SK-N-SH treated with all-trans-retinoic acid at 6 μM for 48 hours (cell line): ENCODE measurements at regions not wholly inside any gene's neighbourhood (a gene's known extent, or its start where the extent isn't known, plus 50 kb on each side); places are given as distances from the start of the nearest gene placed in this dataset.

Experiments
- ATAC-seq: fragments of 200-7000 bp; cut with Tn5 transposase; 3 replicates; pipeline ENCODE4 v1.9.1; 2020; ENCODE audit warnings: mild to moderate bottlenecking, moderate library complexity
- ARNTL ChIP-seq: fragments of 450-650 bp; formaldehyde crosslinking; IDR thresholded peaks from 2 replicates; pipeline ENCODE4 v1.5.0; 2020; ENCODE audit warnings: low read depth, mild to moderate bottlenecking, moderate library complexity, borderline replicate concordance
- BACH2 ChIP-seq: fragments of 250-450 bp; sonication (Bioruptor Pico); IDR thresholded peaks from 2 replicates; pipeline ENCODE4 v1.9.0; 2021; ENCODE audit warnings: mild to moderate bottlenecking, borderline replicate concordance
- CREB5 ChIP-seq: fragments of 250-450 bp; sonication (Bioruptor Pico); IDR thresholded peaks from 2 replicates; pipeline ENCODE4 v1.5.1; 2020; ENCODE audit warnings: low read depth, mild to moderate bottlenecking, moderate library complexity
- CSDC2 ChIP-seq: fragments of 250-450 bp; sonication (Bioruptor Pico); IDR thresholded peaks from 2 replicates; pipeline ENCODE4 v1.5.0; 2020; ENCODE audit warnings: mild to moderate bottlenecking, moderate library complexity
- CSRNP3 ChIP-seq: fragments of 250-450 bp; sonication (Bioruptor Pico); IDR thresholded peaks from 2 replicates; pipeline ENCODE4 v1.5.1; 2021; ENCODE audit warnings: mild to moderate bottlenecking, moderate library complexity
- ESRRG ChIP-seq: fragments of 250-450 bp; sonication (Bioruptor Pico); IDR thresholded peaks from 2 replicates; pipeline ENCODE4 v1.6.1; 2021; ENCODE audit warnings: mild to moderate bottlenecking
- ISL1 ChIP-seq: fragments of 250-450 bp; sonication (Bioruptor Pico); IDR thresholded peaks from 2 replicates; pipeline ENCODE4 v2.1.2; 2022; ENCODE audit warnings: mild to moderate bottlenecking, moderate library complexity
- OSR1 ChIP-seq: fragments of 250-450 bp; sonication (Bioruptor Pico); IDR thresholded peaks from 2 replicates; pipeline ENCODE4 v1.8.0; 2022; ENCODE audit warnings: moderate library complexity, mild to moderate bottlenecking, inconsistent platforms
- POU6F1 ChIP-seq: fragments of 250-450 bp; sonication (Bioruptor Pico); IDR thresholded peaks from 2 replicates; pipeline ENCODE4 v1.8.0; 2021; ENCODE audit warnings: low read depth, mild to moderate bottlenecking, moderate library complexity, borderline replicate concordance
- PPARA ChIP-seq: fragments of 250-450 bp; sonication (Bioruptor Pico); IDR thresholded peaks from 2 replicates; pipeline ENCODE4 v1.5.0; 2020; ENCODE audit warnings: mild to moderate bottlenecking, borderline replicate concordance
- RARB ChIP-seq: fragments of 250-450 bp; sonication (Bioruptor Pico); IDR thresholded peaks from 2 replicates; pipeline ENCODE4 v1.8.0; 2021; ENCODE audit warnings: mild to moderate bottlenecking, moderate library complexity
- SNAI2 ChIP-seq: fragments of 250-450 bp; sonication (Bioruptor Pico); IDR thresholded peaks from 2 replicates; pipeline ENCODE4 v1.5.0; 2020; ENCODE audit warnings: mild to moderate bottlenecking, moderate library complexity
- TCF4 ChIP-seq: fragments of 250-450 bp; sonication (Bioruptor Pico); IDR thresholded peaks from 2 replicates; pipeline ENCODE4 v1.8.0; 2021; ENCODE audit warnings: mild to moderate bottlenecking, moderate library complexity, borderline replicate concordance
- TOX ChIP-seq: fragments of 250-450 bp; sonication (Bioruptor Pico); IDR thresholded peaks from 2 replicates; pipeline ENCODE4 v1.8.0; 2021; ENCODE audit warnings: mild to moderate bottlenecking, moderate library complexity, borderline replicate concordance
- TSHZ2 ChIP-seq: fragments of 250-450 bp; sonication (Bioruptor Pico); IDR thresholded peaks from 2 replicates; pipeline ENCODE4 v1.5.0; 2020; ENCODE audit warnings: mild to moderate bottlenecking, moderate library complexity
- ZC3H10 ChIP-seq: fragments of 250-450 bp; sonication (Bioruptor Pico); IDR thresholded peaks from 2 replicates; pipeline ENCODE4 v1.5.1; 2021; ENCODE audit warnings: mild to moderate bottlenecking, moderate library complexity
- ZFP3 ChIP-seq: fragments of 250-450 bp; sonication (Bioruptor Pico); IDR thresholded peaks from 2 replicates; pipeline ENCODE4 v1.5.0; 2020; ENCODE audit warnings: mild to moderate bottlenecking, moderate library complexity
- ZFP30 ChIP-seq: fragments of 450-650 bp; formaldehyde crosslinking; IDR thresholded peaks from 2 replicates; pipeline ENCODE4 v1.5.0; 2022; ENCODE audit warnings: mild to moderate bottlenecking, moderate library complexity
- ZNF565 ChIP-seq: fragments of 450-650 bp; formaldehyde crosslinking; conservative IDR thresholded peaks from 2 replicates; pipeline ENCODE4 v1.5.0; 2020; ENCODE audit warnings: low read depth, mild to moderate bottlenecking, moderate library complexity
- ZNF70 ChIP-seq: fragments of 450-650 bp; formaldehyde crosslinking; IDR thresholded peaks from 2 replicates; pipeline ENCODE4 v1.5.0; 2020; ENCODE audit warnings: mild to moderate bottlenecking, moderate library complexity
- ZNF8 ChIP-seq: fragments of 450-650 bp; formaldehyde crosslinking; IDR thresholded peaks from 2 replicates; pipeline ENCODE4 v1.5.0; 2020; ENCODE audit warnings: mild to moderate bottlenecking, moderate library complexity

GRCh38 chr7:131013716-131014115, 279.7 kb upstream of the KLF14 start:
- ATAC-seq = no peak
- TF ChIP-seq ZC3H10 (CRISPR knock-in tag) = no peak
- no peak for TF ChIP-seq CREB5 (CRISPR knock-in tag)
- TF ChIP-seq ESRRG (CRISPR knock-in tag) = no peak
- TF ChIP-seq ZNF70 = no peak
- TF ChIP-seq ZFP3 (CRISPR knock-in tag) = no peak
- no peak for TF ChIP-seq OSR1 (CRISPR knock-in tag)
- no peak for TF ChIP-seq SNAI2 (CRISPR knock-in tag)
- TF ChIP-seq CSRNP3 = no peak
- no peak for TF ChIP-seq POU6F1
- no peak for TF ChIP-seq ARNTL (CRISPR knock-in tag)
- no peak for TF ChIP-seq TOX (CRISPR knock-in tag)
- no peak for TF ChIP-seq ZNF565
- no peak for TF ChIP-seq CSDC2
- TF ChIP-seq ZFP30 (CRISPR knock-in tag) = no peak
- no peak for TF ChIP-seq ISL1 (CRISPR knock-in tag)
- no peak for TF ChIP-seq RARB (CRISPR knock-in tag)

GRCh38 chr7:131014906-131015656, 281.1 kb upstream of the KLF14 start:
- no peak for ATAC-seq
- TF ChIP-seq CSDC2 (no peak), ARNTL (CRISPR knock-in tag) (no peak), CREB5 (CRISPR knock-in tag) (no peak), CSRNP3 (no peak), OSR1 (CRISPR knock-in tag) (no peak), ZNF565 (no peak), BACH2 (CRISPR knock-in tag) (no peak), TCF4 (CRISPR knock-in tag) (no peak), POU6F1 (no peak), ZNF8 (CRISPR knock-in tag) (no peak), ZFP3 (CRISPR knock-in tag) (no peak), RARB (CRISPR knock-in tag) (no peak), PPARA (CRISPR knock-in tag) (no peak), ZC3H10 (CRISPR knock-in tag) (no peak)

- ATAC-seq = peak; percentile 2; the same call in 1 of the 3 replicates
- TF ChIP-seq ZFP3 (CRISPR knock-in tag) (no peak), RARB (CRISPR knock-in tag) (no peak), POU6F1 (no peak), TSHZ2 (CRISPR knock-in tag) (no peak), ZNF70 (no peak), TCF4 (CRISPR knock-in tag) (no peak), ZC3H10 (CRISPR knock-in tag) (no peak), CREB5 (CRISPR knock-in tag) (no peak), ZFP30 (CRISPR knock-in tag) (no peak)
- TF ChIP-seq, all 23 proteins: peak for 0
Observed at GRCh38 chr7:131015657-131015958, 281.6 kb upstream of the KLF14 start.
